Raji (cell line): ENCODE measurements at regions not wholly inside any gene's neighbourhood (a gene's known extent, or its start where the extent isn't known, plus 50 kb on each side); places are given as distances from the start of the nearest gene placed in this dataset.

Experiments
- POLR2A ChIP-seq: IDR thresholded peaks from 2 replicates; pipeline ENCODE4 v1.6.1; 2011; ENCODE audit warnings: low read depth, low read length, control low read depth; ENCODE audit not compliant: insufficient read depth

- no peak for TF ChIP-seq POLR2A
Measured at GRCh38 chr15:31208817-31209216, 107.3 kb upstream of the TRPM1 start.

DNA sequence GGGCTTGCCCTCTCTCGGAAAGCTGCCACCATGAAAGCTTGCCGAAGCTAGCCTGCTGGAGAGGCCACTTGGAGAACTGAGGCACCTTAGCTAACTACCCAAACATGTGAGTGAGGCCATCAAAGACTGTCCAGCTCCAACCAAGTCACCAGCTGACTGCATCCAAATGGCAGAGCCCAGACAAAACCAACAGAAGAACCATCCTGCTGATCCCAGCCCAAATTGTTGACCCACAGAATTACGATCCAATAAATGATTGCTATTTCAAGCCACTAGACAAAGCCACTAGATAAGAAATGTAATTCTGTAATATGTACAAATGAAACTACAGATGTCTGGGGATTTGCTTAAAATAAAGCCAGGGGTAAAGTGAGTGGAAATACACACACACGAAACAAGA is 109.8 kb upstream of the TRPM1 start:
- no peak for TF ChIP-seq POLR2A

DNA sequence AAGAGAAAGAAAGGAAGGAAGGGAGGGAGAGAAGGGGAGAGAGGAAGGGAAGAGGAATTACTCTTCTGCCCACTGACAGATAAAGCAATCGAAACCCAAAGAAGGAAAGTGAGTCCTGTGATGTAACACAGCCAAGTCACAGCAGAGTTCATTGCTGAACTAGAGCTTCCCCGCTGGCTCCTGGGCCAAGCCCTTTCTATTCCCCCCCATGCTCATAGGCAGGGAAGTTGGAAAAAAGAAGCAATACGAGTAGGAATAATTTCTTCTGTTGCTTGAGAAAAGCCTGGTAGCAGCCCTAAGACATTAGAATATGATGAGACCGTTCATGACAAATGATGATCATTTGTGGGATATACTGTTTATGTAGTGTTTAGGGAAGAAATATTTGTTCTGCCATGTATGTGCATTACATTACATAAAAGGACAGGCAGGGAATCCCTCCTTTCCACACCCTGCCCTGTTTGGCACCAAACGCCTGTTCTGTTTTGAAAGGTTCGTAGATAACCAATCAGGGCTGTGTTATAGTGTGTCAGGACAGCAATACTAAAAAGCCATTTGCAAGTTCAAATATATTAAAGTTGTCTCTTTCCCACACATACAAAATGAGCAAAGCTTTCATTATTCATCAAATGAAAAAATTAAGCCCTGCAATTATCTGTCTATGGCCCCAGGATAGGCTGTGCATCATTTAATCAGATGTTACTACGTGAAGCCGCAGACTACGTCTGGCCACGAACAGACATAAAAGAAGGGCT is 111.0 kb upstream of the TRPM1 start:
- no peak for TF ChIP-seq POLR2A

DNA sequence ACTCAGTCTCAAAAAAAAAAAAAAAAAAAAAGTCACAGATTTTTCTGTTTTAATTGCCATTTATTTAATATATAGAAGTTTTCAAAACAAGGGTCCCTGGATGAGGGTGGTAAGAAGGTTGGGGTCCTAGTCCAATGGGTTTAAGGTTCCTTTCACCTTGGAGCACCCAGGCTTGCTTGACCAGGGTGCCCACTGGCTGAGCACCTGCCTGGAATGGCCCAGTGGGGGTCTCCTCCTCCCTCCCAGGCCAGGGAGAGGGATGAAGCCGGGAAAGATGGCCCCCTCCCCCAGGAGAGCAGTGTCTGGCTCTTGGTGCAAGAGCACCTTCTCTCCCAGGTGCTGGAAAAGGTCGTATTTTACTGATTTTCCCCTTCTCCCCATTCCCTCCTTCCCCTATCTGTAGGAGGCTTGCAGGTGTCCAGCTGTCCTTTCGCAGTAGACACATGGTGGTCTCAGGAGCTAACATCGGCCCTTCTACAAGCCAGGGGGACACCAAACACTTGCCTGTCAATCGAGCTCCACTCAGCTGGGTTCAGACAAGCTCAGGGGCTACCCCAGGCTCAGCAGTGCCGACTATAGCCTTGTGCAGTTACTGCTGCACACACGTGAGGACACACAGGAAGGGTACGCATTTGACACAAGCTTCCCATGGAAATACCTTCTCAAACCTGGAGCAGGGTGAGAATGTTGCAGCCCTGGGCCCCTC is 112.3 kb upstream of the KLF13 start:
- TF ChIP-seq POLR2A, result no peak

DNA sequence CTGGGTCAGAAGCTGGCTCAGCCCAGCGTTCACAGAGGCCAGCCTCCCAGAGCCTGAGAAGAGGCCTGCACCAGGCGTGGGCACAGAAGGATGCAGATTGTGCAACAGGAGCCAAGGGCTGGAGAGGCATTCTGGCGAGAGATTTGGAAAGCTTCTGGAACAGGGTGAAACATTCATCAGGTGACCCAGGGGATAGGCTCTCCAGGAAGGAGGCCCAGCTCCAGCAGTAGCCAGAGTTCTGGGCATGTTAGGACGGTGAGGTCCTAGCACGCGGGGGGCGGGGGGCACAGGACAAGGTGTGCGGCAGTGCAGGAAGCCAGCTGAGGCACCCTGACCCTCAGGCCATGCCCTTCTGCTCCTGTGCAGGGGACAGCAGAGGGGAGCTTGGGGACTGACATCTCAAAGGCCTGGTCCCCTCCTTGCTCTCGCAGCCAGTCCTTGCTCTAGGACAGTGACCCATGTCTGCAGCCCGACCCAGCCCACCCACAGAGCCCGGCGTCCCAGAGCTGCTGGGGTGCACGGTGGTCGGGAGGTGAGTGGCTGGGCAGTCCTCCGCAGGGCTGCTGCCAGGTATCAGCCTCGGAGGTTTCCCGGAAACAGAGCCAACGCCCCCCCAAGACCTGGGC is 111.7 kb upstream of the KLF13 start:
- no peak for TF ChIP-seq POLR2A

GRCh38 chr15:31215490-31216214 is 111.0 kb upstream of the KLF13 start:
- peak; percentile 52 for TF ChIP-seq POLR2A

DNA sequence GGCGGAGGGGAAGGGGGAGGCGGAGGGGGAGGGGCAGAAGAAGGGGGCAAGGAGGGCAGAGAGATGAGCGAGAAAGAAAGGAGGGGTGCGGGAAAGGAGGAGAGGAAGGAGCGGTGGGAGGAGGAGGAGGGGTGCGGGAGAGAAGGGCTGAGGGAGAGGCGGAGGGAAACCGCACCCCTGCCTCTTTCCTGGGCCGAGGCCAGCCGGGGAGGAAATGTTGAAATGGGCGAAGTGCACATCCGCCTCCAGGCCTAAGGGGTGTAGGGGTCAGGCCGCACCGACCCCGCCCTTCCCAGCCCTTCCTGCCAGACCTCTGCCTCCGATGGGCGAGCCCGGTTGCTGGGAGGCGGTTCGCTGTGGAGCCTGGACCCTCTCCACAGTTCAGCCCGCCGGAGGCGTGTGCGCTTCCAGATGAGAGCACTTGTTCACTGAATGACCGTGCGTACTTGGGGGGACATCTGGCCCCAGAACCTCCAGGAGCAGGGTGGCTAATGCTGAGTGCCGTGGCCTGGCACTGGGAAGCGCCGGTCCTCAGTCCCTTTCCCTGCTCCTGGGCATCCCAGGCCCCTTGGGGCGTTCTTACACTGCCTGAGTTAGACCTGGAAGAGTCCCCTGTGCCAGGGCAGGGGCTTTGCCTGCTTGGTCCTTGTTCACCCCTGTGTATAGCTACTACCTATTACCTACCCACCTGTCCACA is 110.3 kb upstream of the KLF13 start:
- TF ChIP-seq POLR2A, result peak; percentile 31

GRCh38 chr15:31217067-31217466 is 109.6 kb upstream of the KLF13 start:
- no peak for TF ChIP-seq POLR2A

DNA sequence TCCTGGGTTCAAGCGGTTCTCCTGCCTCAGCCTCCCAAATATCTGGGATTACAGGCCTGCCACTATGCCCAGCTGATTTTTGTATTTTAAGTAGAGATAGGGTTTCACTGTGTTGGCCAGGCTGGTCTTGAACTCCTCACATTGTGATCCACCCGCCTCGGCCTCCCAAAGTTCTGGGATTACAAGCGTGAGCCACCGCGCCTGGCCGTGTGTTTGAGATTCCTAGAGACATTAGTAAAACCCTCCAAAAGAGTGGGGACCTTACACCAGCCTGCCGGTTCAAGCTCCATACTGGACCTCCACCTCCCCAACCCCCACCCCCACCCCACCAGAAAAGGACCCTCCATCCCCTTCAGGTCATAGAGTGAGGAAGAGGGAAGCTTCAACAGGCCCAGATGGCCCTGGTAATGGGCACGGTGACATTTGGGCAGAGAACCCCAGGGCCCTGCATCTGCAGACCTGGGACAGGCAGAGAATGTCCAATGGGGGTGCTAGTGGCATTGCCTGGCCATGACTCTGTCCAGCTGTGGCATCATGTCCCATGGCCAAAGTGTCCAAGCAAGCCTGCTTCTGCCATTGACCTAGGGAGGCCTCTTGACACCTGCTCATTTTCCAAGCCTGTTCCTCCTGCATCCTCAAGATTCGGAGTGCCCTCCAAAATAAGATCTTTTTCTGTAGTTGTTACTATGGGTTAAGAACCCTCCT is 108.9 kb upstream of the KLF13 start:
- peak; percentile 43; the same call in 1 of the 2 replicates for TF ChIP-seq POLR2A

DNA sequence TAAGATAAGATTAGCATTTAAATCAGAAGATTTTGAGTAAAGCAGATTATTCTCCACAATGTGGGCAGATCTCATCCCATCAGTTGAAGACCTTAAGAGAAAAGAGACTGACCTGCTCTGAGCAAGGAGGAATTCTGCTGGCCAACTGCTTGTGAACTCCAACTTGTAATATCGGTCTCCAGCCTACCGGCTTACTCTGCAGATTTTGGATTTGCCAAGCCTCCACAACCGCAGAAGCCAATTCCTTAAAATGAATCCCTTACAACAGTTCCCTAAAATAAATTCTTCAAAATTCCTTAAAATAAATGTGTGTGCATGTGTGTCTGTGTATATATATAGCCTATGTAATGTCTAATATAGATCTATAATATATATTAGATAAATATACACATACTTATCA is 107.4 kb upstream of the KLF13 start:
- no peak for TF ChIP-seq POLR2A

DNA sequence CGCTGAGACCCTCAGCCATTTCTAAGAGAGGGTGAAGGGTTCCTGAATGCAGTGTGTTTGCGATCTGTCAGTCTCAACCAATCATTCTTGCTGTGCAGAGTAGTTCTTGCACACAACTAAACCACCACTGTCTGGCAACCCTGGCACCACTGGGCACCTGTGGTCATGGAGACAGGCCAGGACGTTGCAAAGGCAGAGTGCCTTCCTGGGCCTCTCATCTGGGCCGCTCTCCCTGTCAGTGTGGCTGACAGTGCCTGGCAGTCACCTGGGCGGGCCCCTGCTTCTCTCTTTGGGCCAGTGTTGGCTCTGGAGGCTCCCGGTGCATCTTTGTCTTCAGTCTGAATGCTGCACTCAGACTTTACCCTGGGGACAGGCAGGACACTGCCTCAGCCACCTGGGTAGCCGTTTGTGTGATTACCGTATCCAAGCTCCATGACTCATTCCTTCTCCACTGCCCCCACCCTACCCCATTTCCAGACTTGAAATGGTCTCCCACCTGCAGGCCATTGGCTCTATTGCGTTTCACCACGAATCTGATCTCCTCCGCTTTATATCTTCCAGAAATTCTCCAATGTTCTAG is 104.6 kb upstream of the KLF13 start:
- TF ChIP-seq POLR2A, result no peak

- no peak for TF ChIP-seq POLR2A
Measured at GRCh38 chr15:31222773-31223341, 103.8 kb upstream of the KLF13 start.

GRCh38 chr15:31223478-31224350 is 102.9 kb upstream of the KLF13 start:
- no peak for TF ChIP-seq POLR2A
